ENCODE measurements at regions not wholly inside any gene's neighbourhood (a gene's known extent, or its start where the extent isn't known, plus 50 kb on each side); places are given as distances from the start of the nearest gene placed in this dataset.
A peak's percentile ranks its signal among the peaks of the same experiment; 100 is the strongest.

GRCh38 chr6:152863618-152864326 is 113.2 kb downstream of the VIP start:
- WGBS, 3 donors, result 63 to 67% (median 64%) methylated on average over 10 of the region's 10 CpGs
- intact Hi-C loops (cut with DNase I), result loop anchor here (1.0 to 5.0 kb wide), 4 partner anchors 83 to 164 kb away; no protein-coding TSS in a partner anchor
- Histone ChIP-seq H3K27ac (no peak overlapping the region), H3K4me3 (no peak overlapping the region), H3K27me3 (ENCODE audit: insufficient read depth in 3 of 3, low read length in 2 of 3) (no peaks in the 10 kb centered on the region), H3K9me3 (no peaks in the 10 kb centered on the region), H3K36me3 (ENCODE audit: insufficient read depth in 1 of 2, low read depth in 1 of 2) (no peaks in the 10 kb centered on the region), H3K4me1 (peaks cover 4% of the 10 kb centered on the region)
- peak; percentile 55 to 91 (median 74) for ATAC-seq
- peak in 1 of 2 donors; percentile 22 for DNase-seq
- peak; percentile 70 for TF ChIP-seq CTCF (IDR thresholded peaks at IDR 0.05)

DNA sequence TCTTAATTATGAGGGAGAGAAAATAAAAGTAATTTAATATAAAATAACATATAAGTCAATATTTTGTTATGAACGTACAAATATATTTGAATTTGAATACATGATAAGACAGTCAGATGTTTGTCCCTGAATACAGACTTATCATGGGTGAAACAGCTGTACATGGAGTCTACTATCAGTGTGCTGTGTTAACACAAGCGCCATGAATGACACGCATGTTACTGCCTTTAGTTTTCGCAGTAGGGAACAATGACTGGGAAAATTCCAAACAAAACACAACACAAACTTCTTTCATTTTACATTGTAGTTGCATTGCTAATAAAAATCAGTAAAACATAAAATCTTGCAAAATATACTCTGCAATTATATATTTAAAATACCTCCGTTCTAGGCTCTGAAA is 108.6 kb downstream of the FBXO5 start:
- no peak for DNase-seq
- Histone ChIP-seq H3K9me3 (no peaks in the 10 kb centered on the region), H3K27me3 (ENCODE audit: insufficient read depth in 3 of 3, low read length in 2 of 3) (no peaks in the 10 kb centered on the region), H3K36me3 (ENCODE audit: insufficient read depth in 1 of 2, low read depth in 1 of 2) (no peaks in the 10 kb centered on the region), H3K4me3 (no peak overlapping the region), H3K27ac (no peak overlapping the region), H3K4me1 (no peaks in the 10 kb centered on the region)
- no peak for TF ChIP-seq CTCF (IDR thresholded peaks at IDR 0.05)
- WGBS, 3 donors, result 74 to 87% (median 77%) methylated on average over 5 of the region's 5 CpGs
- intact Hi-C loops (cut with DNase I), result no loop called here
- no peak for ATAC-seq

DNA sequence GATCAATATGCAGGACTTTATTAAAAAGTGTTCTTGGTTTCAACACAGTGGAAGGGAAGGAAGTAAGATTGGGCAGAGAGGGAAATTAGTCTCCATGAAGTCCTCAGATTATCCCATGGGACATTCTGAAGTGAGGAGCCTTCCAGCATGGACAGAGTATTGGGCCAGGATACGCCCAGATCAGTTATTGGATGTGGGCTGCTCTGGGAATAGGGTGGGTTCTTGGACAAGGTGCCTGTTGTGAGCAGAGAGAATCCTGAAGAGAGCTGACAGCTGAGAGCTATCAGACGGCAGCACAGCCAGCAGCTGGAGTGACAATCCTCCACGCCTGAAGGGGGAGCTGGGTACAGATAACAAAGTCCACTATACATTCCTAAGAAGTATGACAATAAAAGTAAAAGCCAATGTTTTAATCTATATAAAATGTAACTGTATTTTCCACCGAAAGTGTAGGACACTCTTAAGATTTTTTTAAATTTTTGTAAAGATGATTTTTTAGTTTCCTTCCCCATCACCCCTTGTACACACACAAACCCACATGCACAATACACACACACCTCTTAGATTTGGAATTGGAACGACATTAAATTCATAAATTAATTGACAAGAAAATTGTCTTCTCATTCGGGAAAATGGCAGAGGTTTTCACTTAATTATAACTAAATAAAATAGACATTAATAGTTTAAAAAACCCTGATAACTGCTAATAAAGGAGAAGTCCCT is 107.8 kb downstream of the FBXO5 start:
- WGBS, 3 donors, result 52 to 68% (median 54%) methylated on average over 6 of the region's 6 CpGs
- intact Hi-C loops (cut with DNase I), result no loop called here

GRCh38 chr6:152879681-152880080 is 103.2 kb downstream of the FBXO5 start:
- intact Hi-C loops (cut with DNase I), result no loop called here
- no peak for TF ChIP-seq CTCF (IDR thresholded peaks at IDR 0.05)
- ATAC-seq, result no peak

More for the DNA sequence above, 107.8 kb downstream of the FBXO5 start:
- no peak for TF ChIP-seq CTCF (IDR thresholded peaks at IDR 0.05)
- ATAC-seq (no peak), DNase-seq (no peak)
- Histone ChIP-seq H3K27ac (no peak overlapping the region), H3K36me3 (ENCODE audit: insufficient read depth in 1 of 2, low read depth in 1 of 2) (no peaks in the 10 kb centered on the region), H3K9me3 (no peaks in the 10 kb centered on the region), H3K4me3 (no peak overlapping the region), H3K27me3 (ENCODE audit: insufficient read depth in 3 of 3, low read length in 2 of 3) (no peaks in the 10 kb centered on the region), H3K4me1 (no peaks in the 10 kb centered on the region)

More at GRCh38 chr6:152879681-152880080, 103.2 kb downstream of the FBXO5 start:
- Histone ChIP-seq H3K36me3 (ENCODE audit: insufficient read depth in 1 of 2, low read depth in 1 of 2) (no peaks in the 10 kb centered on the region), H3K4me1 (no peaks in the 10 kb centered on the region), H3K9me3 (no peaks in the 10 kb centered on the region), H3K27ac (no peak overlapping the region), H3K4me3 (no peak overlapping the region), H3K27me3 (ENCODE audit: insufficient read depth in 3 of 3, low read length in 2 of 3) (no peaks in the 10 kb centered on the region)
- DNase-seq, result no peak

Measured in psoas muscle (tissue), 7 donors.